WTC11 (cell line): ENCODE measurements at regions not wholly inside any gene's neighbourhood (a gene's known extent, or its start where the extent isn't known, plus 50 kb on each side); places are given as distances from the start of the nearest gene placed in this dataset.

ENCODE experiments used
- ATAC-seq: fragments of 200-7000 bp; cut with Tn5 transposase; 2 replicates; pipeline ENCODE4 v1.10.0; 2021; ENCODE audit warnings: mild to moderate bottlenecking, moderate library complexity
- CTCF ChIA-PET: fragments of 300-600 bp; sonication (Branson Sonifier 250); formaldehyde crosslinking; loops from one replicate; lab custom pipeline; 2021; ENCODE audit warnings: antibody characterized with exemption; lab: Charles Lee
- POLR2A ChIA-PET: fragments of 350-600 bp; sonication (Branson Sonifier 250); formaldehyde crosslinking; loops from one replicate; lab custom pipeline; 2021; ENCODE audit warnings: antibody characterized with exemption; lab: Charles Lee
- DNase-seq: peaks from one replicate; pipeline ENCODE4 v3.0.0; 2021; ENCODE audit warnings: low spot score
- H3K27ac Mint-ChIP-seq: 2 replicates; pipeline ENCODE4 v1.8.0; 2021; ENCODE audit warnings: mixed read lengths
- H3K27me3 Mint-ChIP-seq: 2 replicates; pipeline ENCODE4 v1.8.0; 2021; ENCODE audit warnings: low read depth, mild to moderate bottlenecking, moderate library complexity, mixed read lengths
- H3K36me3 Mint-ChIP-seq: 2 replicates; pipeline ENCODE4 v1.8.0; 2021; ENCODE audit warnings: mixed read lengths
- H3K4me1 Mint-ChIP-seq: 2 replicates; pipeline ENCODE4 v1.8.0; 2022; ENCODE audit warnings: mixed read lengths
- H3K4me3 Mint-ChIP-seq: 2 replicates; pipeline ENCODE4 v1.8.0; 2021; ENCODE audit warnings: mild to moderate bottlenecking, moderate library complexity, mixed read lengths
- H3K9me3 Mint-ChIP-seq: 2 replicates; pipeline ENCODE4 v1.8.0; 2021; ENCODE audit warnings: mixed read lengths
- AFF4 ChIP-seq: sonication (generic); formaldehyde crosslinking; IDR thresholded peaks from 2 replicates; pipeline ENCODE4 v1.8.1; 2023; ENCODE audit warnings: mild to moderate bottlenecking, missing genetic modification reagents, borderline replicate concordance
- ATF6 ChIP-seq: sonication (generic); formaldehyde crosslinking; IDR thresholded peaks from 2 replicates; pipeline ENCODE4 v1.8.1; 2023; ENCODE audit warnings: mild to moderate bottlenecking, missing genetic modification reagents
- ESRRA ChIP-seq: sonication (generic); formaldehyde crosslinking; IDR thresholded peaks from 2 replicates; pipeline ENCODE4 v1.8.1; 2022; ENCODE audit warnings: mild to moderate bottlenecking, missing genetic modification reagents, borderline replicate concordance
- ETV6 ChIP-seq: sonication (generic); formaldehyde crosslinking; IDR thresholded peaks from 2 replicates; pipeline ENCODE4 v1.8.1; 2022; ENCODE audit warnings: mild to moderate bottlenecking, missing genetic modification reagents
- HMGA2 ChIP-seq: fragments of 250-450 bp; sonication (Bioruptor Pico); IDR thresholded peaks from 2 replicates; pipeline ENCODE4 v1.4.0; 2021; ENCODE audit warnings: mild to moderate bottlenecking, moderate library complexity
- IRF2 ChIP-seq: sonication (generic); formaldehyde crosslinking; IDR thresholded peaks from 2 replicates; pipeline ENCODE4 v1.8.0; 2022; ENCODE audit warnings: low read depth, missing genetic modification reagents, borderline replicate concordance
- NFATC4 ChIP-seq: fragments of 250-450 bp; sonication (Bioruptor Pico); IDR thresholded peaks from 2 replicates; pipeline ENCODE4 v1.9.0; 2021; ENCODE audit warnings: mild to moderate bottlenecking
- SP1 ChIP-seq: sonication (generic); formaldehyde crosslinking; conservative IDR thresholded peaks from 2 replicates; pipeline ENCODE4 v1.8.1; 2022; ENCODE audit warnings: missing genetic modification reagents
- TEAD4 ChIP-seq: sonication (generic); formaldehyde crosslinking; IDR thresholded peaks from 2 replicates; pipeline ENCODE4 v1.8.0; 2022; ENCODE audit warnings: mild to moderate bottlenecking, missing genetic modification reagents
- ZBTB21 ChIP-seq: sonication (generic); formaldehyde crosslinking; IDR thresholded peaks from 2 replicates; pipeline ENCODE4 v1.8.1; 2023; ENCODE audit warnings: mild to moderate bottlenecking, missing genetic modification reagents, borderline replicate concordance
- ZNF121 ChIP-seq: sonication (generic); formaldehyde crosslinking; IDR thresholded peaks from 2 replicates; pipeline ENCODE4 v1.8.0; 2023; ENCODE audit warnings: missing genetic modification reagents
- ZNF263 ChIP-seq: sonication (generic); formaldehyde crosslinking; IDR thresholded peaks from 2 replicates; pipeline ENCODE4 v1.8.1; 2022; ENCODE audit warnings: low read depth, mild to moderate bottlenecking, moderate library complexity, missing genetic modification reagents
- TF ChIP-seq, protein P1 (sequence below): sonication (generic); formaldehyde crosslinking; IDR thresholded peaks from 2 replicates; pipeline ENCODE4 v1.8.1; 2022; ENCODE audit warnings: low read depth, missing genetic modification reagents, borderline replicate concordance
- TF ChIP-seq, protein P2 (sequence below): sonication (generic); formaldehyde crosslinking; conservative IDR thresholded peaks from 2 replicates; pipeline ENCODE4 v1.8.1; 2022; ENCODE audit warnings: mild to moderate bottlenecking, missing genetic modification reagents

GRCh38 chr1:78255383-78255782 lies 209.6 kb downstream of the GIPC2 start (continued):
- no peak for TF ChIP-seq ZBTB21 (CRISPR knock-in tag)
- TF ChIP-seq ESRRA = no peak
- no peak for TF ChIP-seq ZNF263 (CRISPR knock-in tag)
- no peak for TF ChIP-seq TEAD4 (CRISPR knock-in tag)
- TF ChIP-seq, protein P1, sequence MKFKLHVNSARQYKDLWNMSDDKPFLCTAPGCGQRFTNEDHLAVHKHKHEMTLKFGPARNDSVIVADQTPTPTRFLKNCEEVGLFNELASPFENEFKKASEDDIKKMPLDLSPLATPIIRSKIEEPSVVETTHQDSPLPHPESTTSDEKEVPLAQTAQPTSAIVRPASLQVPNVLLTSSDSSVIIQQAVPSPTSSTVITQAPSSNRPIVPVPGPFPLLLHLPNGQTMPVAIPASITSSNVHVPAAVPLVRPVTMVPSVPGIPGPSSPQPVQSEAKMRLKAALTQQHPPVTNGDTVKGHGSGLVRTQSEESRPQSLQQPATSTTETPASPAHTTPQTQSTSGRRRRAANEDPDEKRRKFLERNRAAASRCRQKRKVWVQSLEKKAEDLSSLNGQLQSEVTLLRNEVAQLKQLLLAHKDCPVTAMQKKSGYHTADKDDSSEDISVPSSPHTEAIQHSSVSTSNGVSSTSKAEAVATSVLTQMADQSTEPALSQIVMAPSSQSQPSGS (CRISPR knock-in tag) = no peak
- no peak for TF ChIP-seq AFF4 (CRISPR knock-in tag)
- TF ChIP-seq HMGA2 (CRISPR knock-in tag) = no peak
- TF ChIP-seq IRF2 (CRISPR knock-in tag) = no peak

GRCh38 chr1:78255846-78256245 lies 210.1 kb downstream of the GIPC2 start:
- DNase-seq = no peak
- Mint-ChIP-seq H3K27ac (no peak overlapping the region), H3K4me3 (no peak overlapping the region), H3K36me3 (no peaks in the 10 kb centered on the region), H3K9me3 (peaks cover 3% of the 10 kb centered on the region; the same call in 1 of the 2 replicates), H3K4me1 (no peaks in the 10 kb centered on the region), H3K27me3 (peaks cover 99% of the 10 kb centered on the region)
- CTCF ChIA-PET = no interaction called here
- ATAC-seq = no peak
- TF ChIP-seq ETV6 (no peak), AFF4 (CRISPR knock-in tag) (no peak), ZNF121 (CRISPR knock-in tag) (no peak), NFATC4 (CRISPR knock-in tag) (no peak), ATF6 (CRISPR knock-in tag) (no peak), SP1 (CRISPR knock-in tag) (no peak)
- TF ChIP-seq, protein P2, sequence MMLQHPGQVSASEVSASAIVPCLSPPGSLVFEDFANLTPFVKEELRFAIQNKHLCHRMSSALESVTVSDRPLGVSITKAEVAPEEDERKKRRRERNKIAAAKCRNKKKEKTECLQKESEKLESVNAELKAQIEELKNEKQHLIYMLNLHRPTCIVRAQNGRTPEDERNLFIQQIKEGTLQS (CRISPR knock-in tag) = no peak
- POLR2A ChIA-PET = no interaction called here
